HEK293T (cell line): ENCODE measurements at regions not wholly inside any gene's neighbourhood (a gene's known extent, or its start where the extent isn't known, plus 50 kb on each side); places are given as distances from the start of the nearest gene placed in this dataset.

Experiments used
- CTCF ChIA-PET: fragments of 350-600 bp; formaldehyde crosslinking; extraction: SDS; loops from one replicate; lab custom pipeline; 2021; ENCODE audit warnings: antibody characterized with exemption, inconsistent platforms; lab: Yijun Ruan, JAX
- POLR2A ChIA-PET: fragments of 350-600 bp; formaldehyde crosslinking; extraction: SDS; loops from one replicate; lab custom pipeline; 2020; ENCODE audit warnings: antibody characterized with exemption, inconsistent platforms; lab: Yijun Ruan, JAX
- DNase-seq: peaks from one replicate; pipeline ENCODE4 v3.0.0; 2012; ENCODE audit warnings: mixed read lengths; ENCODE audit errors: extremely low spot score
- ARNT ChIP-seq: fragments of 450-650 bp; IDR thresholded peaks from 2 replicates; pipeline ENCODE4 v1.6.1; 2017; ENCODE audit warnings: mild to moderate bottlenecking
- BHLHE40 ChIP-seq: fragments of 450-650 bp; IDR thresholded peaks from 2 replicates; pipeline ENCODE4 v1.6.1; 2016; ENCODE audit warnings: mild to moderate bottlenecking, moderate library complexity, borderline replicate concordance
- CTBP1 ChIP-seq: fragments of 450-650 bp; IDR thresholded peaks from 2 replicates; pipeline ENCODE4 v1.6.1; 2016; ENCODE audit warnings: borderline replicate concordance
- ELF4 ChIP-seq: fragments of 450-650 bp; IDR thresholded peaks from 2 replicates; pipeline ENCODE4 v1.6.1; 2017; ENCODE audit warnings: antibody characterized with exemption
- FOXA1 ChIP-seq: fragments of 450-650 bp; IDR thresholded peaks from 2 replicates; pipeline ENCODE4 v1.6.1; 2016; ENCODE audit warnings: mild to moderate bottlenecking
- FOXK2 ChIP-seq: fragments of 450-650 bp; IDR thresholded peaks from 2 replicates; pipeline ENCODE4 v1.6.1; 2016; ENCODE audit warnings: mild to moderate bottlenecking
- FOXM1 ChIP-seq: fragments of 450-650 bp; IDR thresholded peaks from 2 replicates; pipeline ENCODE4 v1.6.1; 2017; ENCODE audit warnings: mild to moderate bottlenecking, borderline replicate concordance
- HDGF ChIP-seq: fragments of 450-650 bp; IDR thresholded peaks from 2 replicates; pipeline ENCODE4 v1.6.1; 2017; ENCODE audit warnings: antibody characterized with exemption, borderline replicate concordance
- L3MBTL2 ChIP-seq: fragments of 450-650 bp; conservative IDR thresholded peaks from 2 replicates; pipeline ENCODE4 v1.6.1; 2016; ENCODE audit warnings: mild to moderate bottlenecking
- LEF1 ChIP-seq: fragments of 450-650 bp; IDR thresholded peaks from 2 replicates; pipeline ENCODE4 v1.6.1; 2017; ENCODE audit warnings: mild to moderate bottlenecking, borderline replicate concordance
- NFRKB ChIP-seq: fragments of 450-650 bp; IDR thresholded peaks from 2 replicates; pipeline ENCODE4 v1.6.1; 2016; ENCODE audit warnings: mild to moderate bottlenecking, moderate library complexity
- SP1 ChIP-seq: fragments of 450-650 bp; IDR thresholded peaks from 2 replicates; pipeline ENCODE4 v1.6.1; 2017
- SUZ12 ChIP-seq: fragments of 450-650 bp; IDR thresholded peaks from 2 replicates; pipeline ENCODE4 v1.6.1; 2016; ENCODE audit warnings: mild to moderate bottlenecking
- TARDBP ChIP-seq: fragments of 450-650 bp; IDR thresholded peaks from 2 replicates; pipeline ENCODE4 v1.6.1; 2016
- ZNF384 ChIP-seq: fragments of 450-650 bp; IDR thresholded peaks from 2 replicates; pipeline ENCODE4 v1.6.1; 2016
- TF ChIP-seq, protein P1 (sequence below): fragments of 450-650 bp; IDR thresholded peaks from 2 replicates; pipeline ENCODE4 v1.6.1; 2016

- CTCF ChIA-PET = no interaction called here
- no peak for DNase-seq
- POLR2A ChIA-PET = no interaction called here
- TF ChIP-seq ZNF384 (no peak), NFRKB (no peak), TARDBP (no peak), CTBP1 (no peak), SP1 (no peak), LEF1 (no peak), FOXK2 (no peak), ARNT (no peak), FOXA1 (no peak), L3MBTL2 (no peak), FOXM1 (no peak), HDGF (no peak), SUZ12 (no peak), ELF4 (no peak), BHLHE40 (no peak)
- TF ChIP-seq, protein P1, sequence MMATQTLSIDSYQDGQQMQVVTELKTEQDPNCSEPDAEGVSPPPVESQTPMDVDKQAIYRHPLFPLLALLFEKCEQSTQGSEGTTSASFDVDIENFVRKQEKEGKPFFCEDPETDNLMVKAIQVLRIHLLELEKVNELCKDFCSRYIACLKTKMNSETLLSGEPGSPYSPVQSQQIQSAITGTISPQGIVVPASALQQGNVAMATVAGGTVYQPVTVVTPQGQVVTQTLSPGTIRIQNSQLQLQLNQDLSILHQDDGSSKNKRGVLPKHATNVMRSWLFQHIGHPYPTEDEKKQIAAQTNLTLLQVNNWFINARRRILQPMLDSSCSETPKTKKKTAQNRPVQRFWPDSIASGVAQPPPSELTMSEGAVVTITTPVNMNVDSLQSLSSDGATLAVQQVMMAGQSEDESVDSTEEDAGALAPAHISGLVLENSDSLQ = no peak
Observed at GRCh38 chr1:63099188-63099587, 223.2 kb upstream of the FOXD3 start.

DNA sequence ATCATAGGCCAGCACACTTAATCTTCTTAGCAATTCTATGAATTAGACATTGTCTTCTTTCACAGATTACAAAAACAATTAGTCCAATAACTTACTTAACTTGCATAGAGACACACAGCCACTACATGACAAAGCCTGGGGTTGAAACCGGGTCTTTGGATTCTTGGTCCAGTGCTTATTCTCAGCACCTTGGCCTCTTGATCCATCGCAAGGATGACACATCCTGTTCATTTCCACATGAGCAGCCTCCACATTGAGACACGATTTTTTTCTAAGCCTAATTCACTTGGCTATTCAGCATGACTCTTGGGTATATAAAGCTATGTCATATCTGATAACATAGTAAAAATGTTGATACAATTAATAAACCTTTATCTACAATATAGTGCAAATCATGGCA, 221.0 kb upstream of the FOXD3 start:
- no peak for DNase-seq
- TF ChIP-seq ELF4 (no peak), LEF1 (no peak), HDGF (no peak), L3MBTL2 (no peak), TARDBP (no peak), FOXA1 (no peak), FOXM1 (no peak), FOXK2 (no peak), SUZ12 (no peak), ZNF384 (no peak), CTBP1 (no peak), SP1 (no peak), BHLHE40 (no peak), ARNT (no peak), NFRKB (no peak)
- TF ChIP-seq, protein P1 = no peak
- ChIA-PET POLR2A (no interaction called here), CTCF (no interaction called here)

DNA sequence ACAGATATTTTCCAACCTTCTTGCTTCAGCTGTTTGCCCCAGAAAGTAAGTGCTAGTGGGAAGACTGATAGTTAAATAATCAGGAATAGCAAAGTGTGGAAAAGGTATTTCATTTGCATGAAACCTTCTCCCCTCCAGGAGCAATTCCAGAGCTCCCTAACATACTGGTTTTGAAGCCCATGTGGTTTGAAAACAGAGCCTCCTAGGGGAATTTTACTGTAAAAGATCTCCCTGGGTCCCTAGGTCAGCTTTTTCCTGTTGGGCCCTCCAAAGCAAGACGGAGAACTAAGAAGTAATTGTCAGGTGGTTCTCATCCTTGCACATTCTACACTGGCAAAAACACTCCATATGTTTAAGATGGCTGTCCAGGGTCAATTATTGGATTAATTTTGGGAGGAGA, 218.7 kb upstream of the FOXD3 start:
- no peak for DNase-seq
- TF ChIP-seq, protein P1 = no peak
- TF ChIP-seq LEF1 (no peak), FOXA1 (no peak), L3MBTL2 (no peak), NFRKB (no peak), ARNT (no peak), FOXK2 (no peak), TARDBP (no peak), CTBP1 (no peak), ELF4 (no peak), FOXM1 (no peak), HDGF (no peak), SUZ12 (no peak), SP1 (no peak), BHLHE40 (no peak), ZNF384 (no peak)
- ChIA-PET CTCF (no interaction called here), POLR2A (no interaction called here)

DNA sequence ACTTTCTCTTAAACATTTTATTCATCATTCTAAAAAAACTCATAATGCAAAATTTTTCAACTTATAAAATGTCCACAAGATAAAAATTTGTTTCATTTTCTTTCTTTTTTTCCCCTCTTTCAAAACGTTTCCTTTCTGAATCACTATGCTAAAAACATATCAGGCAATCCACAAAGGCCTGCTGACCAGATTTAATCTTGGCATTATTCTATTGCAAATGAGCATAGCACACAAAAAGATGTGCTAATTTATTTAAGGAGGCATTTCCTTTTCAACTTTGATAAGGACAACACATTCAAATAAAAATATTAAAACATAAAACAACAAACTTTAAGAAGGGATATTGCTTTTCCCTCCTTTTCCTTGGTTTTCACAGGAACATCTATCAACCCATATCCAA, 215.3 kb upstream of the FOXD3 start:
- ChIA-PET CTCF (no interaction called here), POLR2A (no interaction called here)
- no peak for DNase-seq
- no peak for TF ChIP-seq ZNF384
- no peak for TF ChIP-seq FOXK2
- no peak for TF ChIP-seq FOXM1
- no peak for TF ChIP-seq FOXA1
- no peak for TF ChIP-seq LEF1
- TF ChIP-seq ELF4 = no peak
- no peak for TF ChIP-seq SUZ12
- no peak for TF ChIP-seq BHLHE40
- no peak for TF ChIP-seq NFRKB
- TF ChIP-seq SP1 = no peak
- no peak for TF ChIP-seq ARNT
- TF ChIP-seq HDGF = no peak
- TF ChIP-seq, protein P1 = no peak
- no peak for TF ChIP-seq TARDBP
- no peak for TF ChIP-seq L3MBTL2

DNA sequence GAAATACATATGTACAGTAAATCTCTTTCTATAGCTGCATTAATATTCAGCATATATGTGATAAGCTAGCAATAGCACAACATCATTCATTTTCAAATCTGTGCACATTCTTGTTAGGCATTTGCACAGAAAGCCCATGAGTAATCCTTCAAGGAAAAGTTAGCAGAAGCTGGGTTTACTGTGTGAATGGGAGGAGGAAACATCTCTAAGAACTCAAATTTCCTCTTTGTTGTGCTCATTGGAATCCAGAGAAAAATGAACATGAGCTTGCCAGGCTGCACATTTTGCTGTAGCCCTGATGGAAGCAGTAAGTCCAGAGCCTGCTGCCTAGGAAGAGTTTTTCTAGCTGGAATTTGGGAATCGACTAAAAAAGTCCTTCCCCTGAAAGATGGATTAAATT, 214.2 kb upstream of the FOXD3 start:
- CTCF ChIA-PET = interaction anchor here (0.5 kb wide), 1 partner anchor 880 kb away, joined by 3 read pairs; no protein-coding TSS in a partner anchor
- POLR2A ChIA-PET = no interaction called here
- no peak for DNase-seq
- TF ChIP-seq, protein P1 = no peak
- TF ChIP-seq FOXK2 = no peak
- no peak for TF ChIP-seq HDGF
- TF ChIP-seq L3MBTL2 = no peak
- TF ChIP-seq FOXM1 = no peak
- TF ChIP-seq NFRKB = no peak
- TF ChIP-seq CTBP1 = no peak
- TF ChIP-seq SP1 = no peak
- no peak for TF ChIP-seq ELF4
- TF ChIP-seq ZNF384 = no peak
- TF ChIP-seq LEF1 = no peak
- TF ChIP-seq TARDBP = no peak
- no peak for TF ChIP-seq FOXA1
